ENCODE measurements at regions not wholly inside any gene's neighbourhood (a gene's known extent, or its start where the extent isn't known, plus 50 kb on each side); places are given as distances from the start of the nearest gene placed in this dataset.

DNA sequence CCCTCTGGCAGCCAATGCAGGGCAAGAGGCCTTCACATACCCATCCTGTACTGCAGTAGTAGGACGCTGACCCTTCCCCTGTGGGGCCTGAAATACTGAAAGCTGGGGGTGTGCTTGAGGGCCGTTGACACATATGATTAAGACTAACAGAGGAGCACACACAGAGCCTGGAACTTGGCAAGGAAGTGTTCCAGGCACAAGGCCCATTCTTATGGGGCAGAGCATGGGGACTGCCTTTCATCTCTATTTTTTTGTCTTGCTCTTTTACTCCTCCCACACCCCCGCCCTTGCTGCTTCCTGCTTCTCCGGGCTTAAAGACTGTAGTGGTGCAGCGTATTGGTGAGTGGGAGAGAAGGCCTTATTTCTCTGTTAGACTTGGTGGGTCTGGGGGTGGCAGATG lies 137.4 kb downstream of the BACH1 start:
- intact Hi-C loops (cut with DNase I, micrococcal nuclease) = no loop called here
- DNase-seq (peak in 1 of 2 donors; percentile 5), ATAC-seq (no peak)

DNA sequence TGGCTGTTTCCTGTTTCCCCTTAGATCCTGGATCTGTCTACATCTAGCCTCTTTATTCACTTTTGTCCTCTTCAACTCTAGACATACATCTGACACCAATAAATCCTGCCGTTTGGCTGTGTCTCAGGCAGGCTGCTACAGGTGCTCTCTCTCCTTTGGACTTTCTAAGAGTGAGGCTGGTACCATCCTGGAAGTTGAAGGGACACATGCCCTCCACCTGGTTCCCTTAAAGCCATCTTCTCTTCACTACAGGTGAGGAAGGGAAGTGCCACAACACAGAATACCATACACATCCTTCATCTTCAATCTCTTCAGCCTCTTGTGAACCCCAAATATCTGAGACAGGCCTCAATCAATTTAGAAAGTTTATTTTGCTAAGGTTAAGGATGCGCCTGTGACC lies 137.9 kb downstream of the BACH1 start:
- DNase-seq (no peak), ATAC-seq (no peak)

DNA sequence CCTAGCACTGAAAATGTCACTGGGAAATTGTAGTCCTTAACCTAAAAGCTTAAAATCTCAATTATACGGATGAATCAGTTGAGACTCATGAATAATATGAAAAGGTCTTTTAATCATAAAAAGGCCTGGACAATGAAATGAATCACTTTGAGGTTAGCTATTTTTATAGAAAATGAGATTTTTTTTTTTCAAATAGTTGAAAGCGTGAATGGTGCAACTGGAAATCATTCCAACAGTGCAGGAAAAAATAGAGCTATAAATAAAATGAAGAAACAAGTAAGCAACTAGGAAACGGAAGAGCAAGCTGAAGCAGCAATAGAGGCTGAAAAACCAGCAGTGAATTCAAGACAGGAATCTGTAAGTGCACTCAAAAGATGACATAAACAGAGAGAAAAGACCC lies 142.9 kb downstream of the BACH1 start:
- DNase-seq (no peak), ATAC-seq (no peak)
- intact Hi-C loops (cut with DNase I, micrococcal nuclease) = no loop called here

More for the DNA sequence above, 137.9 kb downstream of the BACH1 start:
- intact Hi-C loops (cut with DNase I, micrococcal nuclease) = no loop called here

DNA sequence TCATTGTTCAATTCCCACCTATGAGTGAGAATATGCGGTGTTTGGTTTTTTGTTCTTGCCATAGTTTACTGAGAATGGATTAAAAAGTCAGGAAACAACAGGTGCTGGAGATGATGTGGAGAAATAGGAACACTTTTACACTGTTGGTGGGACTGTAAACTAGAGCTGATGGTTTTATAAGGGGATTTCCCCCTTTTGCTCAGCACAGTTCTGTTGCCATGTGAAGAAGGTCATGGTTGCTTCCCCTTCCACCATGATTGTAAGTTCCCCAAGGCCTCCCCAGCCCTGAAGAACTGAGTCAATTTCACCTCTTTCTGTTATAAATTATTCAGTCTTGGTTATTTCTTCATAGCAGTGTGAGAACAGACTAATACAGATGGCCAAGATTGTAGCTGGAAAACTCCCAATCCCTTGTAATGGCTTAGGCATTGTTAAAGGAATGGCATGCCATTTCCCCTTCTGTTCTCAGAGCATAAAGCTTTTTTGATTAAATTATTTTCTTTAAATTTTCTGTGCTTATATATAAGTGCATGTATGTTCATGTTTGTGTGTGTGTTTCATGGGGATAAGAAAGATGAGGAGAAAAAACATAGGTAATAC lies 144.8 kb downstream of the BACH1 start:
- intact Hi-C loops (cut with DNase I, micrococcal nuclease) = no loop called here
- DNase-seq = no peak
- ATAC-seq = no peak

DNA sequence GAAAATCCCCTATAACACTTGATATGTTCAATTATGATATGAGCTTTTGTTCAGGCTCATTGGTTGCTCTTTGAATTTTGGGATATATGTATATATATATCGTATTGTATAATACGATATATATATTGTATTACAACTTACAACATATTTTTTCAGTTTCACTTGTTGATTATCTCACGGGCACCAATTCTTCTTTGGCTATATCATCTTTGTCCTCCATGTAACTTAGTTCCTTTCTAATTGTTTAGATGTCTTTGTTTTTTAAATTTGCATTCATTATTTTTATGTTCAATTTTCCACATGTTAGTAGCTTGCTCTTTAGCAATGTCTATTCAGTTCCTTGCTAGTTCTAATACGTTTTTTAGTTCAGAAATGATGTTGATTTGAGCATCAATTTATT lies 150.0 kb downstream of the BACH1 start:
- ATAC-seq (no peak), DNase-seq (no peak)
- intact Hi-C loops (cut with DNase I, micrococcal nuclease) = no loop called here

GRCh38 chr21:29449306-29449950 lies 150.7 kb downstream of the BACH1 start:
- DNase-seq (no peak), ATAC-seq (no peak)
- intact Hi-C loops (cut with DNase I, micrococcal nuclease) = no loop called here

DNA sequence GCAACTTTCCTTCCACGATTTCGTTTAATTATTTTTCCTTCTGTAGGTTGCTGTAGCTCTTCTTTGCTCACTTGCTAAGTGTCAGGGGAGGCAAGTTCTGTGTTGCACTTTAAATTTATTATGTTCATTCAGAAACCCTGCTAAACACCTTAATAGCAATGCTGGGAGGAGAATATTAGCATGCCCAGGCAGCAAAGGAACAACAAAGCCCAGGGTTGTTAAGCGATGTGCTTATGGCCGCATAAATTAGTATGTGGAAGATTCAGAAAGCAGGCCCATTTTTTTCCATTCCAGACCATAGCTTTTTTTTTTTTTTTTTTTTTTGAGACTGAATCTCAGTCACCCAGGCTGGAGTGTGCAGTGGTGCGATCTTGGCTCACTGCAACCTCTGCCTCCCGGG lies 151.3 kb downstream of the BACH1 start:
- intact Hi-C loops (cut with DNase I, micrococcal nuclease) = no loop called here
- DNase-seq (no peak), ATAC-seq (no peak)

GRCh38 chr21:29453511-29453910 lies 154.8 kb downstream of the BACH1 start:
- ATAC-seq (no peak), DNase-seq (no peak)
- intact Hi-C loops (cut with DNase I, micrococcal nuclease) = no loop called here

GRCh38 chr21:29454179-29454578 lies 155.5 kb downstream of the BACH1 start:
- DNase-seq = no peak
- no peak for ATAC-seq
- intact Hi-C loops (cut with DNase I, micrococcal nuclease) = no loop called here

DNA sequence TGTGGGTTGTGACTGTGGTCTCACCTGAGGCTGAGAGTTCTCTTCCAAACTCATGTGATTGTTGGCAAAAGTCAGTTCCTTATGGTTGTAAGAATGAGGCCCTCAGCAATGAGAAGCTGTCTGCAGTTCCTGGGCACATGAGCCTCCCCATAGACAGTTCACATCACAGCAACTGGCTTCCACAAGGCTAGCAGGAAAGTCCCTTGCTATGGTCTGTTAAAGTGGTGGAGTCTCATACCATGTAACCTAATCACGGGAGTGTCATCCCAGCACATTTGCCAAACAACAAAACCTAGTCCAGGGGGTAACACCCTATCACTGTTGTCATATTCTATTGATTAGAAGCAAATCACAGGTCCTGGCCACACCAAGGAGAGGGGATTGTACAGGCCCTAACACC lies 163.8 kb downstream of the BACH1 start:
- intact Hi-C loops (cut with DNase I, micrococcal nuclease) = no loop called here
- DNase-seq (no peak), ATAC-seq (no peak)

- intact Hi-C loops (cut with DNase I, micrococcal nuclease) = no loop called here
- DNase-seq = no peak
- ATAC-seq = no peak
Measured at GRCh38 chr21:29465546-29465945, 166.8 kb downstream of the BACH1 start.

DNA sequence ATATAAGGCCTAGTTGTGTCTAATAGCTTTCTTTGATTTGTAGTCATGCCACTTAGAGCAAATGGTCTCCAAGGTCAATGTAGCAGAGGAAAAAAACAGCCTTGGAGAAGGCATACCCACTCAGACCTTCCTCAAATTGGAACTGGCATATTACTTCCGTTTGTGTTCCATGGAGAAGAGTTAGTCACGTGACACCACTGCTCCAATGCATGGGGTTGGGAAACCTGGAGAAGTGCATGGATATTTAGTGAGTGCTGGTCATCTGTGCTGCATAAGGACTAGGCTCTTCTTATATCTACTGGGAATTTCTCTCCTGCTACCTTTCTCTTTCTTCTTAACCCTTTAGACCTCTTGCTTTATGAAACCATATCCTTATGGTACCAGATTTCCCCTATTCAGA lies 167.8 kb downstream of the BACH1 start:
- no peak for DNase-seq
- ATAC-seq = no peak
- intact Hi-C loops (cut with DNase I, micrococcal nuclease) = no loop called here

- intact Hi-C loops (cut with DNase I, micrococcal nuclease) = no loop called here
Measured at GRCh38 chr21:29470397-29470796, 171.7 kb downstream of the BACH1 start.

GRCh38 chr21:29473808-29474207 lies 175.1 kb downstream of the BACH1 start:
- no peak for ATAC-seq
- DNase-seq = no peak
- intact Hi-C loops (cut with DNase I, micrococcal nuclease) = no loop called here

More at GRCh38 chr21:29470397-29470796, 171.7 kb downstream of the BACH1 start:
- DNase-seq = no peak
- ATAC-seq = no peak

DNA sequence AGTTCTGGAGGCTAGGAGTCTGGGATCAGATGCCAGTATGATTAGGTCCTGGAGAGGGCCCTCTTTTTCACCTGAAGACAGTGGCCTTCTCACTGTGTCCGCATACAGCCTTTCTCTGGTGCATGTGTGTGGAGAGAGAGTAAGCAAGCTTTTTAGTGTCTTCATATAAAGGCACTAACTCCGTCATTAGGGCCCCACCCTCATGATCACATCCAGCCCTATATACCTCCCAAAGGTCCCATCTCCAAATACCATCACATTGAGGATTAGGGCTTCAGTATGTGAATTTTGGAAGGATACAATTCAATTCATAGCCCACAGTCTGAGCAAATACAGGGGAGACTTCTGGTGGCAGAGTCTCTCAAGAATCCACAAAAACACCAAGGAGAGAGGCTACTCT lies 176.6 kb downstream of the BACH1 start:
- intact Hi-C loops (cut with DNase I, micrococcal nuclease) = loop anchor here in 1 of 2 donors (5.0 kb wide), 1 partner anchor 372 kb away; no protein-coding TSS in a partner anchor
- ATAC-seq (no peak), DNase-seq (no peak)

- ATAC-seq (no peak), DNase-seq (no peak)
- intact Hi-C loops (cut with DNase I, micrococcal nuclease) = loop anchor here in 1 of 2 donors (5.0 kb wide), 1 partner anchor 370 kb away; no protein-coding TSS in a partner anchor
Measured at GRCh38 chr21:29477347-29477746, 178.6 kb downstream of the BACH1 start.

DNA sequence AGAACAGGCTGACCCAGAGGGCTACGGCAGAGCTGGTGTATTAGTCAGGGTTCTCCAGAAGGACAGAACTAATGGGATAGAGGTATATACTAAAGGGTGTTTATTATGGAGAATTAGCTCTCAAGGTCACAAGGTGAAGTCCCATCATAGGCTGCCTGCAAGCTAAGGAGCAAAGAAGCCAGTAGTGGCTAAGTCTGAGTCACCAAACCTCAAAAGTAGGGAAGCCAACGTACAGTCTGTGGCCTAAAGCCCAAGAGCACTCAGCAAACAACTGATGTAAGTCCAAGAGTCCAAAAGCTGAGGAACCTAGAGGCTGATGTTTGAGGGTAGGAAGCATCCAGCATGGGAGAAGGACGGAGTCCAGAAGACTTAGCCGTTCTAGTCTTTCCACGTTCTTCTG lies 179.2 kb downstream of the BACH1 start:
- no peak for DNase-seq
- intact Hi-C loops (cut with DNase I, micrococcal nuclease) = loop anchor here in 1 of 2 donors (5.0 kb wide), 1 partner anchor 369 kb away; no protein-coding TSS in a partner anchor
- ATAC-seq = no peak

DNA sequence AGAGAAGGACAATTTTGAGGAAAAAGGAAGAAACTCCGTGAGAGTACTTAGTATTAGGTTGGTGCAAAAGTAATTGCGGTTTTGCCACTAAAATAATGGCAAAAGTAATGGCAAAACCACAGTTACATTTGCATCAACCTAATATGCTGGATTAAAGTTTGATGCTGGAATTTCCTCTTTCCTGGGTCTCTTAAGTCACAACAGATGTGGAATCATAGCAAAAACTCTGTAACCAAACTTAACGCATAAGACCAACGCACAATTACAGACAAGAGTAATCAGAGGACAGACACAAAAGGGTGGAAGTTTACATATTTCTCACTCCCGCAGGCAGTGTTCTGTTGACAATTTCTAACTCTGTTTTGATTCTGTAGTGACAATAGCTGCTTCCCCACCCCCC lies 182.4 kb downstream of the BACH1 start:
- no peak for DNase-seq
- no peak for ATAC-seq
- intact Hi-C loops (cut with DNase I, micrococcal nuclease) = no loop called here

DNA sequence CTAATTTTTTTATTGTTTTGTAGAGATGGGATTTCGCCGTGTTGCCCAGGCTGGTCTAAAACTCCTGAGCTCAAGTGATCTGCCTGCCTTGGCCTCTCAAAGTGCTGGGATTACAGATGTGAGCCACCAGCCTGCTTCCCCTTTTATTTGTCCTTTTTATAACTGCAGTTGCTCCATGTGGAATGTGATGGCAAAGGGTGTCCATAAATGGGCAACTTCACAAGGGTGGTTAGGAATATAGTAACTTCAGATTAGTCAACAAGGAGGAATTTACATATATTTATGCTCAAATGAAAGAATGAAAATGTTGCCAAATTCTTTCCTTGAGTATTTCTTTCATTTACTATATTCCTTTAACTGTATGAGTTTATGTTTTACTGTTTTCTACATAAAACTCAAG lies 182.9 kb downstream of the BACH1 start:
- intact Hi-C loops (cut with DNase I, micrococcal nuclease) = no loop called here
- DNase-seq (no peak), ATAC-seq (no peak)

- DNase-seq = no peak
- intact Hi-C loops (cut with DNase I, micrococcal nuclease) = no loop called here
Measured at GRCh38 chr21:29486306-29486807, 187.6 kb downstream of the BACH1 start.

More at GRCh38 chr21:29486306-29486807, 187.6 kb downstream of the BACH1 start:
- no peak for ATAC-seq

Data from left colon (tissue), 2 donors.